NT2/D1 (cell line): ENCODE measurements at regions not wholly inside any gene's neighbourhood (a gene's known extent, or its start where the extent isn't known, plus 50 kb on each side); places are given as distances from the start of the nearest gene placed in this dataset.
"Not testable (repeated sequence)": the region's sequence is repeated elsewhere in the genome, so short reads cannot be mapped to it uniquely, and the experiment has no call there.

Source experiments
- DNase-seq: peaks from one replicate; pipeline ENCODE4 v3.0.0-alpha.2; 2011; ENCODE audit warnings: low read depth, low spot score
- H3K27me3 ChIP-seq: 2 replicates; pipeline ENCODE4 v1.6.0; 2011; ENCODE audit warnings: mild to moderate bottlenecking; ENCODE audit not compliant: insufficient read length, insufficient read depth
- H3K36me3 ChIP-seq: 2 replicates; pipeline ENCODE4 v1.6.1; 2011; ENCODE audit warnings: mild to moderate bottlenecking, low read length, mixed read lengths; ENCODE audit not compliant: insufficient read depth, insufficient read length
- H3K4me1 ChIP-seq: 2 replicates; pipeline ENCODE4 v1.5.1; 2011; ENCODE audit not compliant: insufficient read depth, insufficient read length
- H3K4me3 ChIP-seq: 2 replicates; pipeline ENCODE4 v1.5.1; 2011; ENCODE audit warnings: low read depth; ENCODE audit not compliant: insufficient read length
- H3K9ac ChIP-seq: 2 replicates; pipeline ENCODE4 v1.6.0; 2011; ENCODE audit warnings: low read depth; ENCODE audit not compliant: insufficient read length
- H3K9me3 ChIP-seq: 2 replicates; pipeline ENCODE4 v1.5.1; 2011; ENCODE audit warnings: mild to moderate bottlenecking, low read length; ENCODE audit not compliant: insufficient read depth
- SUZ12 ChIP-seq: IDR thresholded peaks from 2 replicates; pipeline ENCODE4 v1.6.1; 2011; ENCODE audit not compliant: insufficient read length, insufficient read depth; ENCODE audit errors: extremely low read depth
- YY1 ChIP-seq: IDR thresholded peaks from 2 replicates; pipeline ENCODE4 v1.6.1; 2011; ENCODE audit not compliant: insufficient read length, insufficient read depth
- ZNF274 ChIP-seq: IDR thresholded peaks from 2 replicates; pipeline ENCODE4 v1.6.1; 2011; ENCODE audit warnings: mild to moderate bottlenecking, low read depth, low read length

DNA sequence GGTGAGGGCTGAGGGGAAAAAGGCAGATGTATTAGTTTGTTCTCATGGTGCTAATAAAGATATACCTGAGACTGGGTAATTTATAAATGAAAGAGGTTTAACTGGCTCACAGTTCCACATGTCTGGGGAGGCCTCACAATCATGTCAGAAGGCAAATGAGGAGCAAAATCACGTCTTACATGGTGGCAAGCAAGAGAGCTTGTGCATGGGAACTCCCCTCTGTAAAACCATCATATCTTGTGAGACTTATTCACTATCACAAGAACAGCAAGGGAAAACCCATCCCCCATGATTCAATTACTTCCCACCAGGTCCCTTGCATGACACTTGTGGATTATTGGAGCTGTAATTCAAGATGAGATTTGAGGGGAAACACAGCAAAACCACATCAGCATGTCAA, 1220.9 kb downstream of the GALC start:
- no peak overlapping the region for H3K4me3 ChIP-seq
- no peaks in the 10 kb centered on the region for H3K27me3 ChIP-seq
- H3K36me3 ChIP-seq, result no peaks in the 10 kb centered on the region
- DNase-seq, result no peak
- H3K9ac ChIP-seq, result no peak overlapping the region
- no peak for TF ChIP-seq SUZ12
- no peak for TF ChIP-seq ZNF274
- TF ChIP-seq YY1, result no peak
- no peaks in the 10 kb centered on the region for H3K9me3 ChIP-seq
- H3K4me1 ChIP-seq, result no peaks in the 10 kb centered on the region

DNA sequence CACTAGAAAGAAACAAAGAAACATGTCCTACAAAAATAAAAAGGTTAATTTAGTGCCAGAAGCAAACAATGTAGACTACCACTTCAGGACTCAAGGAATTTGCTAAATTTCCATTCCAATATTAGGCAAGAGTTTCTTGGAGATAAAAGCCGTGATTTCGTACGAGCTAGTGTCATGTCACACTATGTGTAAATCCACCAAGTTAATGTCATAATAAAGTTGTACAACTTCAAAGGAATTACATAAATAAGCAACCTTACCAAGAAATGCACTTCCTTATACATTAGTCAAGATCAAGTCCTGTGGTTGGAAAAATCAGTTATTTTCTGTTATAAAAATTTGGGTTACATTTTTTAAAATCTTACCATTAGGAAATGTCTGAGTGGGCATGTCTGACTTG, 1222.8 kb downstream of the GALC start:
- TF ChIP-seq SUZ12 (no peak), YY1 (no peak), ZNF274 (no peak)
- Histone ChIP-seq H3K36me3 (no peaks in the 10 kb centered on the region), H3K9me3 (no peaks in the 10 kb centered on the region), H3K9ac (no peak overlapping the region), H3K4me1 (no peaks in the 10 kb centered on the region), H3K27me3 (no peaks in the 10 kb centered on the region), H3K4me3 (no peak overlapping the region)
- DNase-seq, result no peak

DNA sequence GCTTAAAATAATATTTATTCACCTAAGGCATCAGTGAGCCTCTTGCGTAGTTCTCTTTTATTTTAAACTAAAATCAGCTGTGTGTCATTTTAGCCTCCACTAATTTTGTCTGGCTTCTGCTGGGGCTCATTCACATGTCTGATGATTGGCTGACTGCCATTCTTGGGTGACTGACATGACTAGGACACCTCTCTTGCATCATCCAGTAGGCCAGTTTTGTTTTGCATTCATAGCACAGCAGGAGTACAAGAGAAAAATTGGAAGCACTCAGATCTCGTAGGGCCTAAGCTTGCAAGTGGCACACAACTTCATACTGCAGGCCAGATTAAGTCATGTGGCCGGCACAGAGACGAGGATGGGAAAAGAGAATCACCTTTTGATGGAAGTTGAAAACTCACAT, 1226.5 kb downstream of the GALC start:
- H3K9ac ChIP-seq, result no peak overlapping the region
- H3K4me3 ChIP-seq, result no peak overlapping the region
- no peaks in the 10 kb centered on the region for H3K36me3 ChIP-seq
- TF ChIP-seq SUZ12, result no peak
- no peaks in the 10 kb centered on the region for H3K4me1 ChIP-seq
- no peaks in the 10 kb centered on the region for H3K27me3 ChIP-seq
- H3K9me3 ChIP-seq, result no peaks in the 10 kb centered on the region
- no peak for DNase-seq

DNA sequence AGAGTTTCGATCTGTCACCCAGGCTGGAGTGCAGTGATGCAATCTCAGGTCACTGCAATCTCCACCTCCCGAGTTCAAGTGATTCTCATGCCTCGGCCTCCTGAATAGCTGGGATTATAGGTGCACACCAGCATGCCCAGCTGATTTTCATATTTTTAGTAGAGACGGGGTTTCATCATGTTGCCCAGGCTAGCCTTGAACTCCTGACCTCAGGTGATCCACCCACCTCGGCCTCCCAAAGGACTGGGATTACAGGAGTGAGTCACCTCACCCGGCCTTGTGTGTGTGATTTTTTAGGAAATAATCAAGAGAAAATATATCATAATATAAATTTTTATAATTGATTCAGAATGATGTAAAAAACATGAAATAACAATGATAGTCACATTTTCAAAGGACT, 1231.4 kb downstream of the GALC start:
- no peaks in the 10 kb centered on the region for H3K4me1 ChIP-seq
- DNase-seq, result no peak
- H3K9me3 ChIP-seq, result no peaks in the 10 kb centered on the region
- no peaks in the 10 kb centered on the region for H3K36me3 ChIP-seq
- no peak overlapping the region for H3K4me3 ChIP-seq
- H3K9ac ChIP-seq, result no peak overlapping the region
- TF ChIP-seq SUZ12, result no peak
- TF ChIP-seq ZNF274, result no peak
- H3K27me3 ChIP-seq, result no peaks in the 10 kb centered on the region

DNA sequence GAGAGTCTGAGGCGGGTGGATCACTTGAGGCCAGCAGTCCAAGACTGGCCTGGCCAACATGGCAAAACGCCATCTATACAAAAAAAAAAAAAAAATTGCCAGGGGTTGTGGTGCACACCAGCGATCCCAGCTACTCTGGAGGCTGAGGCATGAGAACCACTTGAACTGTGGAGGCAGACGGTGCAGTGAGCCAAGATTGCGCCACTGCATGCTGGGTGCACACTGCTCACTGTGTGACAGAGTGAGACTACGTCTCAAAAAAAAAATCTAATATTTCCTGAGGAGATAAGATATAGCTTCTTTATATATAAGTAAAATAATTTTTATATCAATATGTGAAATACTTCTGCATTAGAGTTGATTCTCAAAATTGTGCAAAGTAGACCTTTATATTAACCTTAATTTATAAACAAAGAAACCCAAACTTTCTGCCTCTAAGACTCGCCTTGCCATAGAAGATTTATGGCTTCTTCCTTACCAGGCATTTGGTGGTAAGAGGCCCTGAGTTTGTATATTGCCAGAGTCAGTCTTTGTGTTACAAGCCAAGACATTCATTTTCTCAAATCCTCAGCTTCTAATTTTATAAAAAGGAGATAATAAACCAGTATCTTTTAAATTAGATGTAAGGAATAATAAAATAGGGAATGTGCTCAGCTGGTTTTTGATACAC, 1226.7 kb downstream of the FLRT2 start:
- Histone ChIP-seq H3K4me3 (no peak overlapping the region), H3K27me3 (no peaks in the 10 kb centered on the region), H3K9me3 (0 out of 2 replicates have a peak, but pooled peaks cover 6% of the 10 kb centered on the region), H3K9ac (no peak overlapping the region), H3K36me3 (no peaks in the 10 kb centered on the region), H3K4me1 (no peaks in the 10 kb centered on the region)
- DNase-seq, result no peak
- TF ChIP-seq YY1 (no peak), ZNF274 (no peak)

DNA sequence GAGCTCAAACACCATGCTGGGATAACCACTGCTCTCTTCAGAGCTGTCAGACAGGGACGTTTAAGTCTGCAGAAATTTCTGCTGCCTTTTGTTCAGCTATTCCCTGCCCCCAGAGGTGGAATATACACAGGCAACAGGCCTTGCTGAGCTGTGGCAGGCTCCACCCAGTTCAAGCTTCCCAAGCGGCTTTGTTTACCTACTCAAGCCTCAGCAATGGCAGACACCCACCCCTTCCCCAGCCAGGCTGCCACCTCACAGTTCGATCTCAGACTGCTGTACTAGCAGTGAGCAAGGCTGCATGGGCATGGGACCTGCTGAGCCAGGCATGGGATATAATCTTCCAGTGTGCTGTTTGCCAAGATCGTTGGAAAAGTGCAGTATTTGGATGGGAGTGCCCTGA, 1220.5 kb downstream of the FLRT2 start:
- not testable (repeated sequence) for DNase-seq, H3K9me3 ChIP-seq, H3K9ac ChIP-seq, H3K36me3 ChIP-seq, H3K27me3 ChIP-seq, H3K4me3 ChIP-seq, H3K4me1 ChIP-seq

DNA sequence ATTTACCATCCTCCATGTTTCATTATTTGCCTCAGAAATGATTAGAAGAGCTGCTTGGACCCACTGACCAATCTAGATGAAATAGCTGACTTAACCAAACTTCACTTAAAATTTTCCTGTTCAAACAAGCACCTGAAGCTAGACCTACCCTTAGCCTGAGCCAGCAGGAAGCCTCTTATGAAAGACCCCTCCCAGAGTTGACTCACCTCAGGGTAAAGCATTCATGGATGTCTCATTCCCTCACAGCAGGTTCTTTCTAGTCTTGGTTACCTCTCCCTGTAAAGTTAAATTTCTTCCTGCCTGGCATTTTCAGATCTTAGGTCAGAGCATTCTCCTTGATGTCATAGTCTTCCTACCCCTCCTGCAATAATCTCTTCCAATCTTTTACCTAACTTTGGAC, 1209.8 kb downstream of the FLRT2 start:
- no peak overlapping the region for H3K4me3 ChIP-seq
- H3K36me3 ChIP-seq, result no peaks in the 10 kb centered on the region
- no peak overlapping the region for H3K9ac ChIP-seq
- no peak for DNase-seq
- no peaks in the 10 kb centered on the region for H3K27me3 ChIP-seq
- H3K9me3 ChIP-seq, result no peaks in the 10 kb centered on the region
- TF ChIP-seq YY1 (no peak), ZNF274 (no peak), SUZ12 (no peak)
- no peaks in the 10 kb centered on the region for H3K4me1 ChIP-seq

DNA sequence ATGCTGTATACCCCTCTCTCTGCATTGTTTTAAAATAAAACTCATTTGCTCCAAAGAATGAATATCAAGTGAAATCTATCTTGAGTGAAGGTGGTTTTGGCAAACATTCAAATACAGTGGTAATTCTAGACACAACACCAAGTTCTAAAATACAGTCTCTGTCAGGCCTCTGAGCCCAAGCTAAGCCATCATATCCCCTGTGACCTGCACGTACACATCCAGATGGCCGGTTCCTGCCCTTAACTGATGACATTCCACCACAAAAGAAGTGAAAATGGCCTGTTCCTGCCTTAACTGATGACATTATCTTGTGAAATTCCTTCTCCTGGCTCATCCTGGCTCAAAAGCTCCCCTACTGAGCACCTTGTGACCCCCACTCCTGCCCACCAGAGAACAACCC, 1201.5 kb downstream of the FLRT2 start:
- not testable (repeated sequence) for H3K4me3 ChIP-seq, H3K9me3 ChIP-seq, DNase-seq, H3K27me3 ChIP-seq, H3K4me1 ChIP-seq, H3K9ac ChIP-seq, H3K36me3 ChIP-seq
